ENCODE measurements at regions not wholly inside any gene's neighbourhood (a gene's known extent, or its start where the extent isn't known, plus 50 kb on each side); places are given as distances from the start of the nearest gene placed in this dataset.

GRCh38 chr10:36446881-36447280 lies 678.5 kb upstream of the ANKRD30A start:
- no peak for TF ChIP-seq CTCF (conservative IDR thresholded peaks at IDR 0.05; ENCODE audit: low read length)
- no peak for TF ChIP-seq EZH2phosphoT487 (IDR thresholded peaks at IDR 0.05; ENCODE audit: borderline replicate concordance)

Data from Loucy (cell line).